ENCODE measurements at regions not wholly inside any gene's neighbourhood (a gene's known extent, or its start where the extent isn't known, plus 50 kb on each side); places are given as distances from the start of the nearest gene placed in this dataset.
"Not testable (repeated sequence)": the region's sequence is repeated elsewhere in the genome, so short reads cannot be mapped to it uniquely, and the experiment has no call there.

DNA sequence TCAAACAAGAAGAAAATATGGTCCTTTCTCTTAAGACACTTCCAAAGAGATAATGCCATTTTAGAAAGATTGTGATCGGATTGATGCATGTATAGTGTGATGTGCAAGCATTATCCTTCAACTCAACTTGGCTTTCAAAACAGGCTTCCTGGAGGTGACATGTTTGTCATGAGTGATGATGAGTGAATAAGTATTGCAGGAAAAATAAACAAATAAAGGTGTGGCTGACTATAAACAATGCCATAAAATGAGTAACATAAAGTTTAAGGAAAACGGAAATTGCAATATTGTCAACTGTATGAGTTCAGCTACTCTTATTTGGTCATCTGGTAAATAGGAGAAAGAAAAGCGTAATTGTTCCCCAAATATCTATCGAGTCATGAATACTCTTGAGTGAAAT, 1283.7 kb downstream of the PCDH9 start:
- no peak for DNase-seq (ENCODE audit: low read depth, low spot score)

DNA sequence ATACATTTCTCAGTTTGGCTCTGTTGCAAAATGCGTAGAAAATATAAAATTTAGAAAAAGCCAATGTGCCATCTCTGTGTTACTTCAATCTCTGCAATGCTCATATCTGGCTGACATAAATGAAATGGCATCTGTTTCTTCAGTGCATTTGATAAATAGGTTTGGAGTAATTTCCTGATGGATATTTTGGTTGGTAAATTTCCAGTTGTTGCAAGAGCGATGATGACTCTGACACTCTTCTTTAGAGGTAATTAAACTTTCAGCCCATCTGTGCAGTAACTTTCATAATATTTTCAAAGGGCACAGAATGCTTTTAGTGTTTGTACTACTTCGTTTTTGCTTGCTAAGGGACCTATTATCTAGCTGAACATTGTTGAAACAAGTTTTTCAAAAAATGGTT, 1286.4 kb downstream of the PCDH9 start:
- no peak for DNase-seq (ENCODE audit: low read depth, low spot score)

DNA sequence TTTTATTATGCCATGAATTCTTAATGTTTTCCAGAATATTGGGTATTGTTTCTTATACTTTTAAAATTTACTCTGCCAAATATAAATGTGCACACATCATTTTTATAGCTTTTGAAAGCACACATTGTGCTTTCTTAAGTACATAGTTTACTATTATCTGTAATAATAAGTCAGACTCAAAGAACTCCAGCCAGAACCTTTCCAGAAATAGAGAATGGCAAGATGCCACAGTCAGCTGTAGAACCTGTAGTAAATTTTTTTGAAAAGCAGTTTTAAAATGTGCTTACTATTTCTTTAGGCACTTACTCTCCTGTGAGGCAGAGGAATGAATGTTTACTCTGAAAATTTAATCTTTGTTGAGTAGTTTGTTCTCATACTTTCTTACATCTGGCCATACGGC, 1287.1 kb downstream of the PCDH9 start:
- DNase-seq (ENCODE audit: low read depth, low spot score), result no peak

DNA sequence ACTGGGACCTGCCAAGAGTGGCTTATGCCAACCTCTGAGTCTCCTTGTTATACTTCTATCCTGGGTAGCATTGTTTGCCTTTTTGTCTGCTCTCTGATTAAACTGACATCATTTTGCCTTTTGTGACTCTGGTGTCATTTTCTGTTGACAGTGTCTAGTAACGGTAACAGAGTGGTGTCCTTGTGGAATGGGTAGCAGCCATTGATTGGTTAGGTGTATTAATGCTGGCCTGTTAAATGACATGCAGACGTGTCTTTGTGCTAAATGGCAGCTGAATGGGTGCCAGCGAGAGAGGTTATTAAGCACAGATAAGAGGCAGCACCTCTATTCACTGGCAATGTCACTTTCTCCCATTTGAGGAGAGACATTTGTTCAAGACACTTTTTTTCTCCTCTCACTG, 1289.4 kb downstream of the PCDH9 start:
- no peak for DNase-seq (ENCODE audit: low read depth, low spot score)

DNA sequence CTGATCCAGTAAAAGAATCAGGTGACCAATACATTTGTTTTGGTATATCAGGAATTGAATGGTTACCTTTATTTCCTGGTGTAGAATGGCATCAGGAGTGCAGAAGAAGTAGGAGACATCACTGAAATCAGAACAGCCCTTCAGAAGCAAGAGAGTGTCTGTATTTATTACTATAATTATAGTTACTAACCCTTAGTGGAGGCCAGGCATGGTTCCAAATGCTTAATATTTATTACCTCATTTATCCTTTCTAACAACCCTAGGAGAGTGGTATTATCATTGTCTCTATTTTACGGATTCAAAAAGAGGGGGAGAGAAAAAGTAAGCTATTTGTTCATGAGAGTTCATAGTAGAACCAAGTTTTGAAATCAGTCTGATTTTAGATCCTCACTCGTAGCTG, 1292.9 kb downstream of the PCDH9 start:
- no peak for DNase-seq (ENCODE audit: low read depth, low spot score)

DNA sequence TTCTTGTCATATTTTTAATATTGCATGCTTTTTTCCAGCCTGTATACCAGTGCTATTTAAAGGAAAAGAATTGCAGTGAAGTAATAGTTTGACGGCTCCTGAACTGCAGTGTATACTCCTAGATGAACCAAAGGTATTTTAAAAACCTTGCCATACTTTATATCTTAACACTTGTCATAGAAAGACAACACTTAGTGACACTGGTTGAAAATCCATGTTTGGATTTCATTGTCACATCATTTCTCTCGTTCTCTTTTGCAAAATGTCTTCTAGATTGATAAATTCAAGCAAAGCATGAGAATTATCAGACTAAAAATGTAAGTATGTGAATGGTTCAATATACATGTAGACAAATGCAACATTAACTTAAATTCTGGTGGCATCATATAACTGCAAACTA, 1293.9 kb downstream of the PCDH9 start:
- DNase-seq (ENCODE audit: low read depth, low spot score), result no peak

DNA sequence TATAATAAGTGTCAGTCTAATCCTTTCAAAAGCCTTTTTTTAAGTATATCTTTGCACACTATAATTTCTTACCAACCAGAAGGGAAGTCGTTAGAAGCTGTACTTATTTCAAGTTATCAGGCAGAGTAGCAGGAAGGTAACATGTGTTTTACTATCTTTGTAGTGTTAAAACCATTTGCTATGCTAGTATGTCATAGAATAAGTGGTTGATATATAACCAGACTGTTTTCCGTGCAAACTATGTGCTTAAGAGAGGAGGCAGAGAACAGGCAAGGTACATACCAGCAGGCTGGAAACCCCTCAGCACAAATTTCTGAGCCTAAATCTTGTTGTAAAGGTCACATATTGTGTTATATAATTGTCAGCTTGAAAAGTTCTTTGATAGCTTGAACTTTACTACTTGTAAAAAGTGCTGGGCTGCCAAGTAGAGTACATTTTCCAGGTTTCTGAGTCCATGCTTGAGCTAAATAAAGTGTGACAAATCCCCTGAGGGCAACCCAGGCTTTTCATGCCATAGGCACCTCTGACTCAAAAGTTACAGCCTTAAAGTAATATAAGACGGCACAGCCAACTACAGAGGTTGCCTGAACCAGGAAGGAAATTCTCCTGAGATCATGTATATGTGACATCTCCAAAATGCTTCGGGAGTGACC, 1297.4 kb downstream of the PCDH9 start:
- DNase-seq (ENCODE audit: low read depth, low spot score), result no peak

DNA sequence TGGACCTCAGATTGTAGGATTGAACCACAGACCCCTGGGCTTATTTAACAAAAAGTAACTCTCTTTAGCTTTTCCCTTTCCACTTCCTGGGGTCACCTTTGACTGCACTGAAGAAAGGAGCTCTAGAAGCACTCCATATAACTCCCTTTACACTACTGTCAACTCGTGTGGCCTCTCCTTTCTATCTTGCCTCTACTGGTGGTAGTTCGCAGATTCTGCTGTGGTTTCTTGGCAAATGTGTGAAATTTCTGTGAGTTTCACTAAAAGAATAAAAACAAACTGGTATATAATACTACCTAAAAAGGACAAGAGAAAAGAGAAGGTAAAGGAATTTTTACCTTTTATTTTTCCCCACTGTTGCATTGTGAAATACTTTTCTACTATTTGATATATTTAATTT, 1298.1 kb downstream of the PCDH9 start:
- no peak for DNase-seq (ENCODE audit: low read depth, low spot score)

DNA sequence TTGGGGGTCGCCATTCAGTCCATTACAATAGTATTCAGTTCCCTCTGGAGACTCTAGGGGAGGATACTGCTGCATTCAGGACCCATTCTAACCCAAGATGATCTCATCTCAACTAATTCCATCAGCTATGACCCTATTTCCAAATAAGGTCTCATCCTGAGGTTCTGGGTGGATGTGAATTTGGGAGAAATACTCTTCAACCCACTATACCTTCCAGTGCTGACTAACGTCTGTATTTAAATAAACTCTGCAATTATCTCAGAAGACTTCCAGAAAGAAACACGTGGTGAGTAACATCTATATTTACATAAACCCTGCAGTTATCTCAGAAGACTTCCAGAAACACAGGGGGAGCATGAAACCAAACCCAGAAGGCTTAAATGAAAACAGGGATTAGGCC, 1300.7 kb downstream of the PCDH9 start:
- DNase-seq (ENCODE audit: low read depth, low spot score), result no peak

DNA sequence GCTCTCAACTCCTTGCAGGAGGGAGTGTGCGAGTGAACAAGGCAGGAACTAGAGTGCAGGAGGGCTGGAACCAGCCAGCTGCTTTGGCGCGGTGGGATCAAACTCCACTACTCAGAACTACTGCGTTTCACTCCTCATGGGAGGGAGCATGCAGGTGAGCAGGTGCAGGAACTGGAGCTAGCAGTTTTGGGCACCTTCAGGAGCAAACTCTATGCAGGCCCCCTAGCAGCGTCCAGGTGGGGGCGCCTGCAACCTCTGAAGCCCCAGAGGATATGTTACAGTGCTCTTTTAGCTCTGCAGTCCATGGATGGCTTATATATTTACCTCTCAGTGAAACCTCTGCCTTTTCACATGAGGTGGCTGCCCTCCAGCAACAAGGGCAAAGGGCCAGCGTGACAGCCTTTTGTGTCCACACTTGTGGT, 1303.4 kb downstream of the PCDH9 start:
- no peak for DNase-seq (ENCODE audit: low read depth, low spot score)

DNA sequence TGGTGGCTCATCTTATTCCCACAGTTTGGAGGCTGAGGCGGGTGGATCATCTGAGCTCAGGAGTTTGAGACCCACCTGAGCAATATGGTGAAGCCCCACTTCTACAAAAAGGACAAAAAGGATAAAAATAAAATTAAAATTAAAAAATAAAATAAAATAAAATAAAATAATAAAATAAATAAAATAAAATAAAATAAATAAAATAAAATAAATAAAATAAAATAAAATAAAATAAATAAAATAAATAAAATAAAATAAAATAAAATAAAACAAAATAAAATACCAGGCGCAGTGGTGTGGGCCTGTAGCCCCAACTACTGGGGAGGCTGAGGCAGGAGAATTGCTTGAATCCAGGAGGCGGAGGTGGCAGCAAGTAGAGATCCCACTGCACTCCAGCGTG, 1307.3 kb downstream of the PCDH9 start:
- not testable (repeated sequence) for DNase-seq (ENCODE audit: low read depth, low spot score)

DNA sequence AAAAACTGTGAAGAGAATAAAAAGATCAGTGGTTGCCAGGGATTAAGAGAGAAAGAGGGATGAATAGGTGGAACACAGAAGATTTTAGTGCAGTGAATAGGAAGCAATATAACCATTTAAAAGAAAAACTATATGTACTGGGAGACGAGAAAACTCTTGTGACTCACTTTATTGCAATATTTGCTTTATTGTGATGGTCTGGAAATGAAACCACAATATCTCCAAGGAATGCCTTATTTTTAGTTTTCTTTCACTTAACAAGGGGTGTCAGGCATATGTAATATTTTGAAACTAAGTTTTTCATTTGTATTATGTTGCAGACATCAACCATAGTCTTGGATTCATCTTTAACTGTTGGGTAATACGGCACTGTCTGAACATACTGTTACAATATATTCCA, 1308.2 kb downstream of the PCDH9 start:
- DNase-seq (ENCODE audit: low read depth, low spot score), result no peak

DNA sequence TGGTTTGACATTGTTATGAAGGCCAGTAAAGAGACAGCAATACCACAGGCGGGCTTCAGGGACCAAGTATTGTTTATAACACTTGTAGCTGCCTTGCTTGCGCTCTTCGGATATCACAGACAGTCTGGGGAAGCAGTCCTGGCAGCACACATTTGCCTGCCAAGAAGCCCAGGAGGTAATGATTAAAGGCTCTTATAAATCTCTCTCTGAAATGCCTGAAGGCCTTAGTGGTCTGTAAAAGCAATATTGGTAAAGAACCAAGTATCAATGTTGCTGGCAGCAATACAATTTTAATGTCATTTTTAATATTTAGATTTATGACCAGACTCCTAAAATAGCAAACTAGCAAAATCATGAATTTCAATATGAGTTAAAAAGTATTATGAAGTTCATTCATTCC, 1312.4 kb downstream of the PCDH9 start:
- DNase-seq (ENCODE audit: low read depth, low spot score), result no peak

DNA sequence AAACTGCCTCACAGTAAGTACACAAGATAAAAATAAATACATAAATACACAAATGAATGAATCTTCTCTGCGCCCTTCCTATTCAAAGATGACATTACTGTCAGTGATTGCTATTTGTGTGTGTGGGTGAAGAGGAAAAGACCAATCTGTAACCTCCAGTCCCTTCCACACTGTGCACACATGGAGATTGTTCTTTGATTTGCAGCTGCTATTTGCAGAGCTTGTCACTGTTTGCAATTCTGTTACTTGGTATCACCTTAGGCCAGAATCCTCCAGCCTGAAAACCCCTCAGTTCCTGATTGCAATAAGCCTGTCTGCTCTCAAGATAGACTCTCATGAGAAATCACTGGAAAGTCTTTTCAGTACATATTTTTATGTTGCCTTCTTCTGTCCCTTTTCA, 1314.9 kb downstream of the PCDH9 start:
- DNase-seq (ENCODE audit: low read depth, low spot score), result no peak

DNA sequence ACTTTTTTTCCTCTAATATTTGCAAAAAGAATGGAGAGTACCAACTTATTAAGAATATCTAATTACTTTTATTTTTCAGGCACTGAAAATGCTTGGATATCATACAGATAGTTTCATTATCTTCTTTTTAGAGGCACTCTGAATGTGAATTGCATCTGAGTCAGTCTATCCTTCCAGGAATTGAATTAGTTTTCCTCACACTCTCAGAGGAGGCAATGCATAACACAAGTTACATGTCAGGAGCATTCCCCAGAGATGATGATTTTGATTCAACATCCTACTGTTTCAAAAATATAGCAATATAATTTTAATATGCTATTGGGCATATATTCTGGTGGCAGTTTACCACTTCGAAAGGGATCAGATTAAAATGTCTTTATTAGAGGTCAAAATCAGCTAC, 1315.4 kb downstream of the PCDH9 start:
- DNase-seq (ENCODE audit: low read depth, low spot score), result no peak

DNA sequence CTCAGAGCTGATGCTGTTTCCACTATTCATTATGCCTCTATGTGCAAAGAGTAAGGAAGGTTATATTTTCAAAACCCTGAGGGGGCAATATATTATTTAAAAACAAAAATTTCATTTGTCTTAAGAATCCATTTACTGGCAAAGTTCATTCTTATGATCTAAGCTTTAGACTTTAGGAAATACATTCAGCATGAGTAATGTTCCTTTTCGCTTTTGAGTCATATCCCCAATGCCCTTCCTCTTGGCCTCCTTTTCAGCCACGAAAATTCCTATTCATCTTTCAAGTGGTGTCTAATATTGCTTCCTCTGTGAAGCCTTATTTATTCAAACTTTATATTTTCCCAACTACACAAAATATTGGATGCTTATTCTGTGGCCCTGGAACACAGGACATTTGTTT, 1317.0 kb downstream of the PCDH9 start:
- DNase-seq (ENCODE audit: low read depth, low spot score), result peak; percentile 26

DNA sequence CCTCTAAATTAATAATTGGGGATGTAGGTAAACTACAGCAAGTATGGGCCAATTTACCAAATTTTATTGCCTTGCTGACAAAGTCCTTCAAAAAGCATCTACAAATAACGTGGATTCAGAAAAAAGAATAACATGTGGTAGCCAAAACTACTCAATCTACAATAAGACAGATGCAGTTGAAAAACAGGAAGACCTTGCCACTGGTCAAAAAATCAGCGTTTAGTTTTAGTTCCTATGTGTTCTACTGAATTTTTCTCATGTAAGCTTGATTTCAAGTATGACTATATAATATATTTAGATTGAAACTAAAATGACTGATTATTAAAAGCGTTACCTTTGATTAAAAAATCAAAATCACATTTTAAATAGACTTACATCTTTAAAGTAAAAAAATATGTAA, 1317.6 kb downstream of the PCDH9 start:
- no peak for DNase-seq (ENCODE audit: low read depth, low spot score)

DNA sequence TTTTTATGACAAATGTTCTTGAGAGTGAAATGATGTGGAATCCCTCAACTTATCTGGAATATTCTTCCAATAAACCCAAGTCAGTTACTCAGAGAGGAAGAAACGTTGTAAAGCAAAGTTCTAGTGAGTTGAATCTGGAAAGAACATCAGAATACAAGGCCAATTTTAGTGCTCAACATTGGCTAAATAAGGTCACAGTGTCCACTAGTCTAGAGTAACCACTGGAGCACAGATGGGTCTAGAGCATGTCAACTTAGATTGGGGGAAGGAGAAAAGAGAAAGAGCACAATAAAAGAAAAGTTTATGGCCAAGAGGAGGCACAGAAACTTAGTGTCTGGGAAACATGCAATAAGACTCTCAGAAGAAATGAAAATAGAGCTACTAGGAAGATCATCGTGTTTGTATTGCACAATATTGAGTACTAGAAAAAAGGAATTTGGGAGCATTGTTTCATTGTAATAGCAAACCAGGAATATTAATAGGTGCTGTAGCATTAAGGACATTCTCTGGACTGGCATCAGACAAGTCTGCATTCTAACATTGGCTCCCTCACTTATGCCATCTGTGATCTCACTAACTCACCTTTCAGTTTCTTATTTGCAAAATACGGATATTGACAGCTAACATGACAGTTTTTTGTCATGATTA, 1318.5 kb downstream of the PCDH9 start:
- no peak for DNase-seq (ENCODE audit: low read depth, low spot score)

DNA sequence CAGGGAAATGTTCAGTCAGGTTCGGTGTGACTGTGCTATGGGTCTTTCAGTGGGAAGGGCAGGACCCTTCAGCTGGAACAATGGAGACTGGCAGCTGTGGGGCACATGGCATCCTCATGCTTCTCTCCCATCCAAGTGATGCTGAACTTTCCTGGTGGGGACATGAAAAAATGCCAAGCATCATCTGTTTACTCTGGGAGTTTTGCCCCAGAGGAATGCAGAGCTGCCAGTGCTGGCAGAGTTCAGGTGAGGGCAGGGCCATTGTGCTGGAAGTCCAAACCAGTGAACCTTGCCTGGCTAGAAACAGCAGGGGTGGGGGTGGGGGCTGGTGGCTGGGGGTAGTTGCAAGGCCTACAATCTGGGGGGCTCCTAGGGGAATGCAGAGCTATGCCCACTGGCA, 1320.6 kb downstream of the PCDH9 start:
- DNase-seq (ENCODE audit: low read depth, low spot score), result no peak

DNA sequence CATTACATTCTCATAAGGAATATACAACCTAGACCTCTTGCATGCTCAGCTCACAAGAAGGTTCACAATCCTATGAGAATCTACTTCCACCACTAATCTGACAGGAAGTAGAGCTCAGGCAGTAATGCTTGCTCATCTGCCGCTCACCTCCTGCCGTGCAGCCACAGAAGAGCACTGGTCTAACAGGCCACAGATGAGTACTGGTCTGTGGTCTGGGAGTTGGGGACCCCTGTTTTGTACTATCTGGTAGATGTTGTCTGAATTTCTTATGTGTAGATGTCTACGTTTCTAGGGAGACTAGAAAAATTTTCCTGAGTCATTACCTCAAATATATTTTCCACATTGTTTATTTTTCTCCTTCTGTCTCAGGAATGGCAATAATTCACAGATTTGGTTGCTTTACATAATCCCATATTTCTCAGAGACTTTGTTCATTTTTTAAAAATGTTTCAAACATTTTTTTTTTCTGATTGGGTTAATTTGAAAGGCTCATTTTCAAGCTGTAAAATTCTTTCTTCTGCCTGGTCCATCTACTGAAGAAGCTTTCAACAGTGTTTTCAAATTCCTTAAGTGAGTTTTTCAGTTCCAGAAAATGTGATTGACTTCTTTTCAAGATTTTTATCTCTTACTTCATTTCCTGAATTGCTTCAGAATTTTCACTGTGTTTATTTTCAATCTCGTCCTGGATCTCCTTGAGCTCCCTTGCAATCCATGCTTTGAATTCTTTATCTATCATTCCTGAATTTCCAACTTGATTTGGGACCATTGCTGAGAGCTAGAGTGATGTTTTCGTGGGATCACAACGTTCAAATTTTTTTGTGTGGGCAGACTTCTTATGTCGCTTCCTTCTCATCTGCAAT, 1322.2 kb downstream of the PCDH9 start:
- DNase-seq (ENCODE audit: low read depth, low spot score), result no peak

DNA sequence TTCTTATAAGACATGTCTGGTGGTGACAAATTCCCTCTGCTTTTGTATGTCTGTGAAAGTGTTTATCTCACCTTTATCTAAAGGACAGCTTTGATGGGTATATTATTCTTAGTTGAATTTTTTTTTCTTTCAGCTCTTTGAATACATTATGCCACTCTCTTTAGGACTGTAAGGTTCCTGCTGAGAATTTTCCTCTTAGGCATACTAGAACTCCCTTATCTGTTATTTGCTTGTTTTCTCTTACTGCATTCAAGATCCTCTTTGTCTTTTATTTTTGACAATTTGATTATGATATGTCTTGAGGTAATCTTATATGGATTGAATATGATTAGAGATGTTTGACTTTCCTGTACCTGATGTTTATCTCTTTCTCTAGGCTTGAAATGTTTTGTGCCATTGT, 1328.4 kb downstream of the PCDH9 start:
- no peak for DNase-seq (ENCODE audit: low read depth, low spot score)

DNA sequence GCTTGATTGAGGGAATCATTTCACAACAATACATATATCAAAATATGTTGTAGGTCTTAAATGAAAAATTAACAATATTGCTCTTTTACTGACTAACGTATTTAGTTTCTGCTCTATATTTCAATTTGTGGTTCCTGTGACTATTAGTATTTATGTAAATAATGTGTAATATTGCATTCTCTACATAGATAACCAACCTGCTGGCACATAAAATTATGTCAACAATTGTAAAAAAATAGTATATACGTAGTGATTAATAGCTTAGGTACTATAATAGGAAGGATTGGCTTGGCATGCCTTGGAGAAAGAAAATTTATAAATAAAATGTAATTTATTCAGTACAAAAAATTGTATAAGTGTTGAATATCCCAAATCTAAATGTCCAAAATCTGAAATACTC, 1336.1 kb downstream of the PCDH9 start:
- no peak for DNase-seq (ENCODE audit: low read depth, low spot score)

DNA sequence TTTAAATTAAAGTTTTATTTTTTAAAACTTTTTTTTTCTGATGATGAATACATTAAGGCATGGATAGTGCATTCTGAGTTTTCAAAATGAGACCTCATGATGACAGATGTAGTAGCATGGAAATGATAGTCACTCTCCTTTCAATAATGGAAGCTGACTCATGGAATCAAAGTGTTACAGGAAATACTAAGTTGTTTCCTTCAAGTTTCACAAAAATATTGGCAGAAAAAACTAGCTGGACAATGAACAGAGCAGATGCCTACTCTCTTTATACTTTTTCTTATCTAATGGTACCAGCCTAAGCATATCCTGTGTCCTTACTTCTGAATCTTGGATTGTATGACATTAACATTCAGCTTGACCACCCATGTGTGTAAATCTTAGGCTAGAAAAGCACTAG, 1337.3 kb downstream of the PCDH9 start:
- DNase-seq (ENCODE audit: low read depth, low spot score), result no peak

Measured in brain pericyte (primary cell).